Prostate gland (tissue), 2 donors: ENCODE measurements at regions not wholly inside any gene's neighbourhood (a gene's known extent, or its start where the extent isn't known, plus 50 kb on each side); places are given as distances from the start of the nearest gene placed in this dataset.

Experiments used
- DNase-seq: peaks from one replicate; pipeline ENCODE4 v3.0.0-alpha.2; 2019; ENCODE audit warnings: low spot score
- H3K27ac ChIP-seq, 2 donors: fragments of 200-600 bp; sonication (generic); 2 replicates each; pipeline ENCODE4 v1.5.1; 2017 to 2019
- H3K27me3 ChIP-seq: fragments of 200-600 bp; sonication (generic); replicated peaks from 2 replicates; pipeline ENCODE4 v1.5.1; 2019; ENCODE audit not compliant: insufficient read depth
- H3K36me3 ChIP-seq, 2 donors: fragments of 200-600 bp; sonication (generic); 1 replicate in 1 of 2; 2 replicates in 1 of 2; pipeline versions ENCODE4 v1.5.1 to v1.8.1; 2017 to 2019
- H3K4me1 ChIP-seq: fragments of 200-600 bp; sonication (generic); replicated peaks from 2 replicates; pipeline ENCODE4 v1.5.1; 2019
- H3K4me3 ChIP-seq, 2 donors: fragments of 200-600 bp; sonication (generic); 2 replicates each; pipeline ENCODE4 v1.5.1; 2017 to 2019
- H3K9me3 ChIP-seq: fragments of 200-600 bp; sonication (generic); 2 replicates; pipeline ENCODE4 v1.5.1; 2017
- POLR2A ChIP-seq: fragments of 450-650 bp; IDR thresholded peaks from one replicate; pipeline ENCODE4 v1.6.1; 2016; ENCODE audit warnings: antibody characterized with exemption, mild to moderate bottlenecking
- POLR2AphosphoS5 ChIP-seq: sonication (generic); formaldehyde crosslinking; IDR thresholded peaks from one replicate; pipeline ENCODE4 v1.6.1; 2017; ENCODE audit warnings: antibody characterized with exemption
- WGBS: methylation state at CpG from one replicate; pipeline ENCODE4 v1.1.5; 2018; 5-methylcytosine and 5-hydroxymethylcytosine counted together
- intact Hi-C: fragments of 100-400 bp; cut with DNase I; formaldehyde crosslinking; loops from one replicate; pipeline ENCODE4 v1.14.2; 2022
- TF ChIP-seq, protein P1 (sequence below), 4 experiments: fragments of 200-600 bp in 2 of 4; fragments of 450-650 bp in 2 of 4; sonication (generic) in 2 of 4; IDR thresholded peaks; 1 replicate in 3 of 4; 2 replicates in 1 of 4; pipeline ENCODE4 v1.5.1; 2016 to 2019; ENCODE audit warnings: antibody characterized with exemption in 4 of 4, mild to moderate bottlenecking in 2 of 4, moderate library complexity in 2 of 4

DNA sequence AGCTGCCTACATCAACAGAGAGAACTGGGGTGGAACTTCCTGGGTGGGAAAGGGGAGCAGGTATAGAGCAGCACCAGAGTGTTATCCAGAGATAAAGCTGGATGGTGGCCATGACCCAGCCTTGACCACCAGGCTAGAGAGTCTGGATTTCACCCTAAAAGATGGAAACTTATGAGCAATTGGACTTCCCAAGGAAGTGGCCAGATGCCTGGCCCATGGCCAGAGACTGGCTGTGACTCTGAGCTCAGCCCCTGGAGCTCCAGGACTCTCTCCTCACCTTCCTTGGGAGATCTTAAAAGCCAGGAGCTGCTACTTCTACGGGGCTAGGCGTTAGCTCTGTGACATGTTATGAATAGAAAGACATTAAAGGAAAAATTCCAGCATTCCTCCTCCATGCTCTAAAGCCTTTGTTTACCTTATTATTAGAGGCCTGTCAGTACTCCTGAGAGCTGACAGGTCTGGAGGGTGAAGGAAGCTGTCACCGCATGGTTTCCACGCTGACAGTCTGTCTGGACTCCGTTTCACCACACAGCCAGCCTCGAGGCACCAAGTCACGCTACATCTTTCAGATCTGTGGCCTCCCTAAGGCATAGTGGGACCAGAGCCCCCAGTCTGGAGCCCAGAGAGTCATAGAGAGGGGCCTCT is 260.0 kb upstream of the SIX2 start:
- Histone ChIP-seq H3K36me3 (no peaks in the 10 kb centered on the region), H3K27ac (no peak overlapping the region), H3K27me3 (no peaks in the 10 kb centered on the region), H3K4me3 (no peak overlapping the region), H3K4me1 (peaks cover 7% of the 10 kb centered on the region), H3K9me3 (no peaks in the 10 kb centered on the region)
- DNase-seq, result no peak
- TF ChIP-seq, protein P1, sequence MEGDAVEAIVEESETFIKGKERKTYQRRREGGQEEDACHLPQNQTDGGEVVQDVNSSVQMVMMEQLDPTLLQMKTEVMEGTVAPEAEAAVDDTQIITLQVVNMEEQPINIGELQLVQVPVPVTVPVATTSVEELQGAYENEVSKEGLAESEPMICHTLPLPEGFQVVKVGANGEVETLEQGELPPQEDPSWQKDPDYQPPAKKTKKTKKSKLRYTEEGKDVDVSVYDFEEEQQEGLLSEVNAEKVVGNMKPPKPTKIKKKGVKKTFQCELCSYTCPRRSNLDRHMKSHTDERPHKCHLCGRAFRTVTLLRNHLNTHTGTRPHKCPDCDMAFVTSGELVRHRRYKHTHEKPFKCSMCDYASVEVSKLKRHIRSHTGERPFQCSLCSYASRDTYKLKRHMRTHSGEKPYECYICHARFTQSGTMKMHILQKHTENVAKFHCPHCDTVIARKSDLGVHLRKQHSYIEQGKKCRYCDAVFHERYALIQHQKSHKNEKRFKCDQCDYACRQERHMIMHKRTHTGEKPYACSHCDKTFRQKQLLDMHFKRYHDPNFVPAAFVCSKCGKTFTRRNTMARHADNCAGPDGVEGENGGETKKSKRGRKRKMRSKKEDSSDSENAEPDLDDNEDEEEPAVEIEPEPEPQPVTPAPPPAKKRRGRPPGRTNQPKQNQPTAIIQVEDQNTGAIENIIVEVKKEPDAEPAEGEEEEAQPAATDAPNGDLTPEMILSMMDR (IDR thresholded peaks at IDR 0.05), result no peak
- no peak for TF ChIP-seq POLR2AphosphoS5
- no peak for TF ChIP-seq POLR2A
- intact Hi-C loops, result loop anchor here (10.0 kb wide), 1 partner anchor 254 kb away; no protein-coding TSS in a partner anchor
- 82% methylated on average over 7 of the region's 7 CpGs for WGBS

DNA sequence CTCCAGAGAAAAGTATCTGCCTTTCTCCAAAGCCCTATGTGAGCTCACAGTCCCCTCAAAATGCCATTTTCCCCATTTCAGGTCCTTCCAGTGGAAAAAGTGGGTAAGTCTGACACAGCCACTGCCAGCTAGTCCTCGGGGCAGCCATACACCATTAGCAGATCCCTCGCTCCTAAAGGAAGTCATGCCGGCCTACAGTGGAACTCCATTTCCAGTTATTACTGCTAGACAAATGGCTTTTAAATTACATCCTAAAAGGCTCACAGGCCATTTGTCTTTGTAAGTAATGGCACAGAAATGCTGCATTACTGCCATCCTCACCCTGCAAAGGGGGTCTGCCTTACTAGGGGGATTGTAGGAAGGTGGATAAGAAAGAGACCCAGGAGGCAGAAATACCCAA is 259.4 kb upstream of the SIX2 start:
- no peak for DNase-seq
- WGBS, result 94% methylated on average over 3 of the region's 3 CpGs
- H3K4me1 ChIP-seq, result peaks cover under 1% of the 10 kb centered on the region
- intact Hi-C loops, result loop anchor here (10.0 kb wide), 1 partner anchor 254 kb away; no protein-coding TSS in a partner anchor
- no peaks in the 10 kb centered on the region for H3K36me3 ChIP-seq
- TF ChIP-seq, protein P1 (IDR thresholded peaks at IDR 0.05), result no peak
- TF ChIP-seq POLR2AphosphoS5, result no peak
- no peak overlapping the region for H3K27ac ChIP-seq
- no peaks in the 10 kb centered on the region for H3K9me3 ChIP-seq
- no peak overlapping the region for H3K4me3 ChIP-seq
- no peaks in the 10 kb centered on the region for H3K27me3 ChIP-seq

DNA sequence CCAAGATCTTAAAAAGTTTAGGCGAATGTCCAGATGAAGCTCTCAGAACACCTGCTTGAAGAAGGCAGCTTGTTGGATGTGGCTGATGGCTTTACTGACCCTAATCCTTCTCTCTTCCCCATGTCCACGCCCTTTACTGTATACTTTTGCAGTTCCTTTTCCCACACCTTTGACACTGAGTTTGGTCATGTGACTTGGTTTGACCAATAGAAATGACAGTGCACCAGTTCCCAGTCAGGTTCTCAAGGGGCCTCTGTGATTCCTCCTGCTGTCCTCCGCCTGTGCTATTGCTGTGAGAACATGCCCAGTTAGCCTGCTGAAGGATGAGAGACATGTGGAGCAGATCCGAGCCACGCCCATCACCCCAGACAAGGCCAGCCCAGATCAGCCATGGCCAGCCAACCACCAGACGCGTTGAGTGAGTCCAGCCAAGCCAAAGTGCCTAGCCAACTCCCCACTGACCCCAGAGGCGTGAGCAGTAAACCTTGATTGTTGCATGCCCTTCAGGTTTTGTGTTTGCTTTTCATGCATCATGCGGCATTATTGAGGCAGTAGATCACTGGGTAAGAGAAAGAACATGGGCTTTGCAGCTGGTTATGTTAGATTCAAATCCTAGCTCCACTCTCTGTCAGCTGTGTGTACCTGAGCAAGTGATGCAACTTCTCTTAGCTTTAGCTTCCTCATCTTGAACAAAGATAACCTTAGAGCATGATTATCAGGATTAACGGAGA is 258.0 kb upstream of the SIX2 start:
- no peaks in the 10 kb centered on the region for H3K36me3 ChIP-seq
- no peak overlapping the region for H3K27ac ChIP-seq
- no peaks in the 10 kb centered on the region for H3K27me3 ChIP-seq
- H3K4me3 ChIP-seq, result no peak overlapping the region
- no peaks in the 10 kb centered on the region for H3K4me1 ChIP-seq
- no peak for TF ChIP-seq POLR2A
- TF ChIP-seq, protein P1 (IDR thresholded peaks at IDR 0.05), result no peak
- no peak for TF ChIP-seq POLR2AphosphoS5
- DNase-seq, result no peak
- no peaks in the 10 kb centered on the region for H3K9me3 ChIP-seq
- intact Hi-C loops, result loop anchor here (10.0 kb wide), 1 partner anchor 252 kb away; no protein-coding TSS in a partner anchor
- 91% methylated on average over 10 of the region's 10 CpGs for WGBS

DNA sequence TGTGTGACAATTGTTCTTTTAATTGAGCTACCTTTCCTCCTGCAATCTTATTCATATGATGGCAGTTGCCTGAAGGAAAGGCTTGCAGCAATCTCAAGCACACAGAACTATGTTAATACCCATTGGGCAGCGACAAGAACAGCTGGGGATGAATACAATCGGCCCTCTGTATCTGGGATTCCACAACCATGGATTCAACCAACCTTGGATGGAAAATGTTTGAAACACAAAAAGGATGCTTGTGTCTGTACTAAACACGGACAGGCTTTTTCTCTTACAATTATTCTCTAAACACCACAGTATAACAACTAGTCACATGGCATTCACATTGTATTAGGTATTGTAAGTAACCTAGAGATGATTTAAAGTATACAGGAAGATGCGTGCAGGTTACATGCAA is 256.1 kb upstream of the SIX2 start:
- DNase-seq, result no peak

More for the DNA sequence above, 256.1 kb upstream of the SIX2 start:
- Histone ChIP-seq H3K4me1 (no peaks in the 10 kb centered on the region), H3K4me3 (no peak overlapping the region), H3K27me3 (no peaks in the 10 kb centered on the region), H3K27ac (no peak overlapping the region), H3K36me3 (no peaks in the 10 kb centered on the region), H3K9me3 (no peaks in the 10 kb centered on the region)
- intact Hi-C loops, result loop anchor here (10.0 kb wide), 1 partner anchor 251 kb away; no protein-coding TSS in a partner anchor
- WGBS, result 86% methylated on average over 4 of the region's 4 CpGs
- TF ChIP-seq POLR2AphosphoS5 (no peak), POLR2A (no peak)
- TF ChIP-seq, protein P1 (IDR thresholded peaks at IDR 0.05), result no peak
